Gastrocnemius medialis (tissue), 4 donors: ENCODE measurements at regions not wholly inside any gene's neighbourhood (a gene's known extent, or its start where the extent isn't known, plus 50 kb on each side); places are given as distances from the start of the nearest gene placed in this dataset.

ENCODE experiments used
- CTCF ChIP-seq, 5 experiments: fragments of 450-650 bp in 3 of 5; fragments of 200-600 bp in 2 of 5; sonication (generic) in 2 of 5; IDR thresholded peaks in 4 of 5; conservative IDR thresholded peaks in 1 of 5; 1 replicate in 4 of 5; 2 replicates in 1 of 5; pipeline ENCODE4 v1.5.1; 2016 to 2019; ENCODE audit warnings: antibody characterized with exemption in 5 of 5, mild to moderate bottlenecking in 3 of 5, moderate library complexity in 3 of 5
- POLR2A ChIP-seq, 2 donors: fragments of 450-650 bp; IDR thresholded peaks; one replicate each; pipeline ENCODE4 v1.6.1; 2017; ENCODE audit warnings: antibody characterized with exemption in 2 of 2, mild to moderate bottlenecking in 2 of 2, moderate library complexity in 2 of 2

GRCh38 chr13:24035411-24035810 lies 125.1 kb upstream of the SPATA13 start:
- TF ChIP-seq CTCF (IDR thresholded peaks at IDR 0.05 in 4 of 5, conservative IDR thresholded peaks at IDR 0.05 in 1 of 5) (no peak), POLR2A (IDR thresholded peaks at IDR 0.05) (no peak)
